Liver (tissue), 3 donors: ENCODE measurements at regions not wholly inside any gene's neighbourhood (a gene's known extent, or its start where the extent isn't known, plus 50 kb on each side); places are given as distances from the start of the nearest gene placed in this dataset.

Experiments
- CTCF ChIP-seq: fragments of 150-350 bp; IDR thresholded peaks from 2 replicates; pipeline ENCODE4 v1.5.1; 2017; ENCODE audit warnings: improper control_type of control experiment, low read depth, low read length; ENCODE audit not compliant: missing input control
- EGR1 ChIP-seq, 2 donors: IDR thresholded peaks; 2 replicates each; pipeline ENCODE4 v1.6.1; 2016 to 2018; ENCODE audit warnings: antibody characterized with exemption in 2 of 2, low read depth in 2 of 2
- FOXA1 ChIP-seq: IDR thresholded peaks from 2 replicates; pipeline ENCODE4 v1.6.1; 2016; ENCODE audit warnings: antibody characterized with exemption
- JUND ChIP-seq, 2 donors: IDR thresholded peaks; 2 replicates each; pipeline ENCODE4 v1.6.1; 2016; ENCODE audit warnings: antibody characterized with exemption in 2 of 2
- MAX ChIP-seq: IDR thresholded peaks from 2 replicates; pipeline ENCODE4 v1.6.1; 2016; ENCODE audit warnings: antibody characterized with exemption
- RAD21 ChIP-seq, 2 donors: IDR thresholded peaks; 2 replicates each; pipeline ENCODE4 v1.6.1; 2016; ENCODE audit warnings: antibody characterized with exemption in 2 of 2, mild to moderate bottlenecking in 2 of 2
- REST ChIP-seq: IDR thresholded peaks from 2 replicates; pipeline ENCODE4 v1.6.1; 2016; ENCODE audit warnings: antibody characterized with exemption, mild to moderate bottlenecking
- TAF1 ChIP-seq: conservative IDR thresholded peaks from 2 replicates; pipeline ENCODE4 v1.6.1; 2016; ENCODE audit warnings: antibody characterized with exemption, mild to moderate bottlenecking
- YY1 ChIP-seq: IDR thresholded peaks from 2 replicates; pipeline ENCODE4 v1.6.1; 2016; ENCODE audit warnings: antibody characterized with exemption, mild to moderate bottlenecking
- donor health status: healthy.
- donor health status: healthy.

- TF ChIP-seq CTCF (no peak), MAX (no peak), REST (no peak), TAF1 (no peak), YY1 (no peak), JUND (IDR thresholded peaks at IDR 0.05) (no peak), RAD21 (IDR thresholded peaks at IDR 0.05) (no peak), EGR1 (IDR thresholded peaks at IDR 0.05; ENCODE audit: low read depth in 2 of 2) (no peak), FOXA1 (no peak)
Measured at GRCh38 chr11:109822436-109823102, 270.6 kb upstream of the ZC3H12C start.
